ENCODE measurements at regions not wholly inside any gene's neighbourhood (a gene's known extent, or its start where the extent isn't known, plus 50 kb on each side); places are given as distances from the start of the nearest gene placed in this dataset.

DNA sequence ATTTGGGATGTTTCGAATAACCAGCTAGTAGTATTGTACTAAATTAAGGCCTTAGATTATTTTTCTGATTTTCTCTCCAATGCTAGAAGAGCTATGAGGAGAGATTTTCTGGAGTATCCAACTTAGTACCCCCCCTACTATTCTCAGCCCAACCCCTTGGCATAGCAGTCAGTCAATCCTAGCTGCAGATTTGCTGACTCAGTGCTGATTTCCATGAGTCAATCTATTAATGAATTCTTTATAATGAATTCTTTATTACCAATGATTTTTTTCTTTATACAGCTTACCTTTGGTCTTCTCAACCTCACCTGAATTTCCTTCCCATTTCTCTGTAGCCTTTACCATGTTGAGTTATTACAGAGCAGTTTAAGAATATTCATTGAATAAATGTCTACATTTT, 192.8 kb upstream of the ETAA1 start:
- TF ChIP-seq, protein P1, sequence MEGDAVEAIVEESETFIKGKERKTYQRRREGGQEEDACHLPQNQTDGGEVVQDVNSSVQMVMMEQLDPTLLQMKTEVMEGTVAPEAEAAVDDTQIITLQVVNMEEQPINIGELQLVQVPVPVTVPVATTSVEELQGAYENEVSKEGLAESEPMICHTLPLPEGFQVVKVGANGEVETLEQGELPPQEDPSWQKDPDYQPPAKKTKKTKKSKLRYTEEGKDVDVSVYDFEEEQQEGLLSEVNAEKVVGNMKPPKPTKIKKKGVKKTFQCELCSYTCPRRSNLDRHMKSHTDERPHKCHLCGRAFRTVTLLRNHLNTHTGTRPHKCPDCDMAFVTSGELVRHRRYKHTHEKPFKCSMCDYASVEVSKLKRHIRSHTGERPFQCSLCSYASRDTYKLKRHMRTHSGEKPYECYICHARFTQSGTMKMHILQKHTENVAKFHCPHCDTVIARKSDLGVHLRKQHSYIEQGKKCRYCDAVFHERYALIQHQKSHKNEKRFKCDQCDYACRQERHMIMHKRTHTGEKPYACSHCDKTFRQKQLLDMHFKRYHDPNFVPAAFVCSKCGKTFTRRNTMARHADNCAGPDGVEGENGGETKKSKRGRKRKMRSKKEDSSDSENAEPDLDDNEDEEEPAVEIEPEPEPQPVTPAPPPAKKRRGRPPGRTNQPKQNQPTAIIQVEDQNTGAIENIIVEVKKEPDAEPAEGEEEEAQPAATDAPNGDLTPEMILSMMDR (IDR thresholded peaks at IDR 0.05) = no peak
- TF ChIP-seq POLR2A (IDR thresholded peaks at IDR 0.05) = no peak

All from esophagus squamous epithelium (tissue), 4 donors.